Thoracic aorta (tissue), 2 donors: ENCODE measurements at regions not wholly inside any gene's neighbourhood (a gene's known extent, or its start where the extent isn't known, plus 50 kb on each side); places are given as distances from the start of the nearest gene placed in this dataset.

Source experiments
- ATAC-seq: fragments of 150-250 bp; one replicate; pipeline ENCODE4 v1.8.0; 2017; ENCODE audit warnings: low read depth; ENCODE audit not compliant: insufficient number of reproducible peaks, low FRiP score
- DNase-seq: peaks from one replicate; pipeline ENCODE4 v3.0.0-alpha.2; 2020; ENCODE audit warnings: low spot score
- H3K27ac ChIP-seq, 2 donors: fragments of 200-600 bp; sonication (generic); 1 replicate in 1 of 2; 2 replicates in 1 of 2; pipeline ENCODE4 v1.5.1; 2016; ENCODE audit warnings: mild to moderate bottlenecking in 2 of 2, moderate library complexity in 2 of 2
- H3K27me3 ChIP-seq: fragments of 200-600 bp; sonication (generic); replicated peaks from 2 replicates; pipeline ENCODE4 v1.6.0; 2016; ENCODE audit warnings: mild to moderate bottlenecking; ENCODE audit not compliant: insufficient read depth
- H3K36me3 ChIP-seq: fragments of 200-600 bp; sonication (generic); one replicate; pipeline ENCODE4 v1.5.1; 2016
- H3K4me1 ChIP-seq, 2 donors: fragments of 200-600 bp; sonication (generic); 1 replicate in 1 of 2; 2 replicates in 1 of 2; pipeline versions ENCODE4 v1.5.1 to v1.6.0; 2016; ENCODE audit warnings: low read depth in 2 of 2, mild to moderate bottlenecking in 1 of 2; ENCODE audit not compliant: control insufficient read depth in 1 of 2
- H3K4me3 ChIP-seq: fragments of 200-600 bp; sonication (generic); 2 replicates; pipeline ENCODE4 v1.5.1; 2016; ENCODE audit warnings: mild to moderate bottlenecking
- H3K9me3 ChIP-seq: fragments of 200-600 bp; sonication (generic); 2 replicates; pipeline ENCODE4 v1.5.1; 2016
- TF ChIP-seq, protein P1 (sequence below): fragments of 200-600 bp; sonication (generic); IDR thresholded peaks from one replicate; pipeline ENCODE4 v1.5.1; 2019; ENCODE audit warnings: antibody characterized with exemption

DNA sequence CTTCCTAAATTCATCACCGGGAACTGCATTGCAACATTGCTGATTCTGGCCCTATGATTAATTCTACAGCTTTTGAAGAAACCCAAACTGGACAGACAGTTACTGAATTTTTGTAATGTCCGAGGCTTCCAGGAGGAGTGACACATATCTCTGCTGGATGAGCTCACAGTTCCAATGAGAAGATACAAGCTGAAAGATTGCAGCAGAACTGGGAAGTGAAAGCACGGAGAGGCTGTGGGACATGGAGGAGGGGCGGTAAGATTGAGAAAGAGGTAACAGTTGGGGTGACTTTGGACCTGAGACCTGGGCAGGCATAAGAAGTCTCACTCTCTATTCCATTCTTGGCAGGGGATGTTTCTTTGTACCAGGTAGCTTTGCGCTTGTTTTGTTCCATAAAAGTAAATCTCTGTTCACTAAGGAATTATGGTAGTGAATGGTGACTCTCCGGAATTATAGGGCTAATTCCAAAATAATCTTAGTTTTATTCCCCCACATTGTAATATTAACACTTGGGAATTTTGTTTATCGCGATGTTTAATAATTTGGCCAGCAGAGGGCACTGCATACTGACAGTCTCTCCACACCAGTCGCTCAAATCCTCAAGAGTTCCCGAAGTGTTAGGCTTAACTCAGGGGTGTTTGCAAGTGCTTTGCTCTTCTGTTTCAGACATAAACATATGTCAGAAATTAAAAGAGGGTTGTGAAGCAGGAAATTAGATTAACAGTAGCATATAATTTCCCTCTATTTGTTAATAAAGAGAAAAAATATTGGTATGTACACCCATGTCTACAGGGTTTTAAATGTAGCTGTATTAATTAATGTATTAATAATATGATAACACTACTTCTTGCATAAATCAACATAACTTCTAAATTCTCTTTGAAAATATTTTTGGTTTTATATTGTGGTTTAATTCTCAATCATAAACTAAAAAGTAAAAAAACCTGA, 201.4 kb downstream of the SOCS6 start:
- Histone ChIP-seq H3K4me1 (no peaks in the 10 kb centered on the region), H3K36me3 (no peaks in the 10 kb centered on the region), H3K4me3 (no peak overlapping the region), H3K27me3 (no peaks in the 10 kb centered on the region), H3K9me3 (no peaks in the 10 kb centered on the region), H3K27ac (no peak overlapping the region)
- DNase-seq (no peak), ATAC-seq (peak; percentile 4)
- TF ChIP-seq, protein P1, sequence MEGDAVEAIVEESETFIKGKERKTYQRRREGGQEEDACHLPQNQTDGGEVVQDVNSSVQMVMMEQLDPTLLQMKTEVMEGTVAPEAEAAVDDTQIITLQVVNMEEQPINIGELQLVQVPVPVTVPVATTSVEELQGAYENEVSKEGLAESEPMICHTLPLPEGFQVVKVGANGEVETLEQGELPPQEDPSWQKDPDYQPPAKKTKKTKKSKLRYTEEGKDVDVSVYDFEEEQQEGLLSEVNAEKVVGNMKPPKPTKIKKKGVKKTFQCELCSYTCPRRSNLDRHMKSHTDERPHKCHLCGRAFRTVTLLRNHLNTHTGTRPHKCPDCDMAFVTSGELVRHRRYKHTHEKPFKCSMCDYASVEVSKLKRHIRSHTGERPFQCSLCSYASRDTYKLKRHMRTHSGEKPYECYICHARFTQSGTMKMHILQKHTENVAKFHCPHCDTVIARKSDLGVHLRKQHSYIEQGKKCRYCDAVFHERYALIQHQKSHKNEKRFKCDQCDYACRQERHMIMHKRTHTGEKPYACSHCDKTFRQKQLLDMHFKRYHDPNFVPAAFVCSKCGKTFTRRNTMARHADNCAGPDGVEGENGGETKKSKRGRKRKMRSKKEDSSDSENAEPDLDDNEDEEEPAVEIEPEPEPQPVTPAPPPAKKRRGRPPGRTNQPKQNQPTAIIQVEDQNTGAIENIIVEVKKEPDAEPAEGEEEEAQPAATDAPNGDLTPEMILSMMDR, result peak; percentile 51

DNA sequence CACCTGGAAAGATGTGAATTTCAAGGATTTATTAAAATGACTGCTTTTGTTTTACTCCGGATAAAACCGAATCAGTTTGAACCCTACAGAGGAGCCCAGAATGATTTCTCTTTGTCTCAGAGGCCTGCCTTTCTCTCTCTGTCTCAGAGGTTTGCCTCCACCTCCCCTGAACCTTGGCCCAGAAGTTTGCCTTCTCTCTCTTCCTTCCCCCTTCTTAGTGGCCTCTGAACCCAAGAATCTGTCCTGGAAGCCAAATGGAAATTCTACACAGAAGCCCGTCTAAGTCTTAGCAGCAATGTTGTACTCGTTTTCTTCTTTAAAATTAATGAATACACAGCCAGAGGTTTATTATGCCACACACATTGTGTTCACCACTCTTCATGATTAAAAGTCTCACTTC, 200.7 kb downstream of the SOCS6 start:
- Histone ChIP-seq H3K36me3 (no peaks in the 10 kb centered on the region), H3K4me1 (no peaks in the 10 kb centered on the region), H3K27ac (no peak overlapping the region), H3K9me3 (no peaks in the 10 kb centered on the region), H3K4me3 (no peak overlapping the region), H3K27me3 (no peaks in the 10 kb centered on the region)
- no peak for DNase-seq
- no peak for ATAC-seq
- TF ChIP-seq, protein P1, result no peak

DNA sequence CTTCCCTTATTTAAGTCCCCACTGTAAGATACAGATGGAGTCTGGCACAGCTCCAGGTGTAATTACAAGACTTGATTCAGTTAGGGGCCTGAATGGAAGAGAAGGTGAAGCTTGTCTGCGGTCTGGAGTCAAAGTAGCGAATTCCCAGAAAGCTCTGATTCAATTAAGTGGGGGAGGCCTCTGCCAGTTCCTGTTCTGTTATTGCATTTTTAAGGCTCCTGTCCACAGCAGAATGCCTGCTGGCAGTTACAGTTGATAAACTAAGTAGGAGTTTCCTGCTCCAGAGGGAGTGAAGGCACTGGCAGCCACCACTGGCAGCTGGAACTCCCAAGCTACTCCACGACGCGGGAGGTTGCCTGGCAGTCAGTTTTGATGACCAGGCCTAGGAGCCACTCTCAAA, 181.1 kb downstream of the SOCS6 start:
- no peak overlapping the region for H3K4me3 ChIP-seq
- no peak for ATAC-seq
- TF ChIP-seq, protein P1, result no peak

DNA sequence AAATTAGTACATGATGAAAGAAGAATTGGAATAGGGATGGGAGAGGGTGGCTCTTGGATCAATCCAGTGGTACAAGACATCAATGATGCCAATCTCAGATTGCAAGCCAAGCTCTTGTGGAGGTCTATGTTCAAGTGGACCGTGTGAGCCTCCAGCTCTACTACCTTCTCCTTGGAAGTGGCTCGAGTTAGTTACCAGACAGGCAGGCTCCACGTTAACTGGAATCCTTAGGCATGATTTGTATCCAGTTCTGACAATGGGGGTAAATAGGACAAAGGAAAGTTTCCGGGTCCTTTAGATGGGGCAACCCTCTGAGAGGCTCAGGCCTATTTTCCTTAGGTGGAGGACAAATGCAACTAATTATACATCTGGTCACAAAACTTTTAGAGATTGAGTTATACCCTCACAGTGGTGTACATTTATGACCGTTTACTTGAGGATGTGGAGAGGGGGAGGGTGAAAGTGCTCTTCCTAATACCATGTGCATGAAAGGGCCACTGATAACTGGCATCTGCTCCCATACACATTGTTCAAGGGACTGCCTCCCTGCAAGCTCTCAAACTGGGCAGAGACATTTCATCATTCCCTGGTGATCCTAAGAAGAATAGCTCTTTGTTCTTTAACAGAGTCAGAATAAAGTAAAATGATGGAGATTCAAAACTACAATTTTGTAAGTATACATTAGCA, 180.2 kb downstream of the SOCS6 start:
- Histone ChIP-seq H3K36me3 (no peaks in the 10 kb centered on the region), H3K27me3 (no peaks in the 10 kb centered on the region), H3K27ac (no peak overlapping the region), H3K9me3 (no peaks in the 10 kb centered on the region), H3K4me3 (no peak overlapping the region), H3K4me1 (peaks cover 7 to 8% of the 10 kb centered on the region in 2 donors)
- TF ChIP-seq, protein P1, result no peak
- ATAC-seq (no peak), DNase-seq (no peak)

More for the DNA sequence above, 181.1 kb downstream of the SOCS6 start:
- Histone ChIP-seq H3K27me3 (no peaks in the 10 kb centered on the region), H3K4me1 (no peaks in the 10 kb centered on the region), H3K27ac (no peak overlapping the region), H3K36me3 (no peaks in the 10 kb centered on the region), H3K9me3 (no peaks in the 10 kb centered on the region)
- DNase-seq, result no peak
